ENCODE measurements at regions not wholly inside any gene's neighbourhood (a gene's known extent, or its start where the extent isn't known, plus 50 kb on each side); places are given as distances from the start of the nearest gene placed in this dataset.
"Not testable (repeated sequence)": the region's sequence is repeated elsewhere in the genome, so short reads cannot be mapped to it uniquely, and the experiment has no call there.

GRCh38 chr6:163776906-163777686, 362.6 kb downstream of the QKI start:
- DNase-seq, result no peak

- DNase-seq, result no peak
These were observed 361.8 kb downstream of the QKI start for GRCh38 chr6:163776196-163776905.

- no peak for DNase-seq
These were observed 360.8 kb downstream of the QKI start for GRCh38 chr6:163775313-163775712.

GRCh38 chr6:163774485-163774884, 360.0 kb downstream of the QKI start:
- DNase-seq, result no peak

- DNase-seq, result no peak
These were observed 359.1 kb downstream of the QKI start for GRCh38 chr6:163773646-163774045.

- no peak for DNase-seq
These were observed 358.2 kb downstream of the QKI start for GRCh38 chr6:163772701-163773100.

- no peak for DNase-seq
These were observed 356.7 kb downstream of the QKI start for GRCh38 chr6:163771180-163771579.

GRCh38 chr6:163768905-163769304, 354.4 kb downstream of the QKI start:
- DNase-seq, result no peak

- DNase-seq, result no peak
These were observed 352.4 kb downstream of the QKI start for GRCh38 chr6:163766936-163767335.

- no peak for DNase-seq
These were observed 350.8 kb downstream of the QKI start for GRCh38 chr6:163765335-163765734.

- no peak for DNase-seq
These were observed 350.0 kb downstream of the QKI start for GRCh38 chr6:163764565-163764964.

- no peak for DNase-seq
These were observed 347.0 kb downstream of the QKI start for GRCh38 chr6:163761481-163761880.

GRCh38 chr6:163760860-163761259, 346.3 kb downstream of the QKI start:
- DNase-seq, result no peak

- DNase-seq, result no peak
These were observed 345.0 kb downstream of the QKI start for GRCh38 chr6:163759542-163759941.

- DNase-seq, result no peak
These were observed 343.0 kb downstream of the QKI start for GRCh38 chr6:163757520-163757919.

- peak; percentile 88 to 89 for DNase-seq
These were observed 341.6 kb downstream of the QKI start for GRCh38 chr6:163756079-163756478.

GRCh38 chr6:163754866-163755265, 340.3 kb downstream of the QKI start:
- peak; percentile 31 to 41 for DNase-seq

- no peak for DNase-seq
These were observed 338.9 kb downstream of the QKI start for GRCh38 chr6:163753430-163753829.

- no peak for DNase-seq
These were observed 337.9 kb downstream of the QKI start for GRCh38 chr6:163752446-163752845.

- peak; percentile 24 to 31 for DNase-seq
These were observed 336.6 kb downstream of the QKI start for GRCh38 chr6:163751032-163751525.

GRCh38 chr6:163750431-163751031, 336.0 kb downstream of the QKI start:
- peak in 1 of 2 donors; percentile 20 for DNase-seq

- DNase-seq, result no peak
These were observed 334.4 kb downstream of the QKI start for GRCh38 chr6:163748886-163749285.

GRCh38 chr6:163748036-163748435, 333.5 kb downstream of the QKI start:
- no peak for DNase-seq

GRCh38 chr6:163747058-163747457, 332.5 kb downstream of the QKI start:
- DNase-seq, result not testable (repeated sequence)
